Activated gamma-delta T cell treated with Interleukin-2 at 50 U/mL for 16 hours (primary cell): ENCODE measurements at regions not wholly inside any gene's neighbourhood (a gene's known extent, or its start where the extent isn't known, plus 50 kb on each side); places are given as distances from the start of the nearest gene placed in this dataset.
"Not testable (repeated sequence)": the region's sequence is repeated elsewhere in the genome, so short reads cannot be mapped to it uniquely, and the experiment has no call there.

Experiments used
- DNase-seq: peaks from one replicate; pipeline ENCODE4 v3.0.0-alpha.2; 2020

GRCh38 chr6:28626386-28626785 is 100.7 kb downstream of the GPX5 start:
- not testable (repeated sequence) for DNase-seq

GRCh38 chr6:28632326-28632851 is 106.7 kb downstream of the GPX5 start:
- DNase-seq = no peak

GRCh38 chr6:28633445-28634215 is 107.9 kb downstream of the GPX5 start:
- no peak for DNase-seq

- DNase-seq = no peak
Observed at GRCh38 chr6:28634411-28634760, 108.7 kb downstream of the GPX5 start.

GRCh38 chr6:28634761-28635546 is 109.3 kb downstream of the GPX5 start:
- DNase-seq = no peak

- DNase-seq = no peak
Observed at GRCh38 chr6:28635547-28636158, 110.0 kb downstream of the GPX5 start.

GRCh38 chr6:28638787-28639430 is 113.2 kb downstream of the GPX5 start:
- DNase-seq = no peak

GRCh38 chr6:28639445-28640290 is 114.0 kb downstream of the GPX5 start:
- not testable (repeated sequence) for DNase-seq

GRCh38 chr6:28643017-28643740 is 117.5 kb downstream of the GPX5 start:
- no peak for DNase-seq

- no peak for DNase-seq
Observed at GRCh38 chr6:28646650-28647049, 121.0 kb downstream of the GPX5 start.

- no peak for DNase-seq
Observed at GRCh38 chr6:28648035-28648877, 122.6 kb downstream of the GPX5 start.

GRCh38 chr6:28648878-28649375 is 123.2 kb downstream of the GPX5 start:
- DNase-seq = no peak

- no peak for DNase-seq
Observed at GRCh38 chr6:28651161-28651560, 125.5 kb downstream of the GPX5 start.

GRCh38 chr6:28653876-28654275 is 128.2 kb downstream of the GPX5 start:
- no peak for DNase-seq

GRCh38 chr6:28655164-28655563 is 129.5 kb downstream of the GPX5 start:
- no peak for DNase-seq

GRCh38 chr6:28656715-28657114 is 131.0 kb downstream of the GPX5 start:
- no peak for DNase-seq

GRCh38 chr6:28657381-28657768 is 131.7 kb downstream of the GPX5 start:
- DNase-seq = no peak

GRCh38 chr6:28657769-28658465 is 132.2 kb downstream of the GPX5 start:
- DNase-seq = no peak

- no peak for DNase-seq
Observed at GRCh38 chr6:28658475-28659249, 133.0 kb downstream of the GPX5 start.
